Mucosa of rectum (tissue), 2 donors: ENCODE measurements at regions not wholly inside any gene's neighbourhood (a gene's known extent, or its start where the extent isn't known, plus 50 kb on each side); places are given as distances from the start of the nearest gene placed in this dataset.

Source experiments
- H3K27ac ChIP-seq, 2 donors: one replicate each; pipeline ENCODE4 v1.7.0; 2013; ENCODE audit warnings: inconsistent platforms in 2 of 2, low read depth in 2 of 2, low read length in 2 of 2
- H3K27me3 ChIP-seq, 2 donors: one replicate each; pipeline ENCODE4 v1.7.0; 2013; ENCODE audit warnings: low read length in 2 of 2; ENCODE audit not compliant: control insufficient read depth in 2 of 2, insufficient read depth in 2 of 2
- H3K36me3 ChIP-seq, 2 donors: one replicate each; pipeline ENCODE4 v1.7.0; 2013; ENCODE audit warnings: low read length in 2 of 2; ENCODE audit not compliant: control insufficient read depth in 2 of 2, insufficient read depth in 2 of 2
- H3K4me1 ChIP-seq, 2 donors: one replicate each; pipeline ENCODE4 v1.7.0; 2013; ENCODE audit warnings: low read length in 2 of 2, mild to moderate bottlenecking in 1 of 2; ENCODE audit not compliant: control insufficient read depth in 2 of 2, insufficient read depth in 2 of 2
- H3K4me3 ChIP-seq, 2 donors: one replicate each; pipeline ENCODE4 v1.7.0; 2013; ENCODE audit warnings: low read length in 2 of 2
- H3K9ac ChIP-seq, 2 donors: one replicate each; pipeline ENCODE4 v1.7.0; 2013; ENCODE audit warnings: low read length in 2 of 2, low read depth in 1 of 2, mild to moderate bottlenecking in 1 of 2
- H3K9me3 ChIP-seq, 2 donors: one replicate each; pipeline ENCODE4 v1.7.0; 2013; ENCODE audit warnings: low read length in 2 of 2; ENCODE audit not compliant: control insufficient read depth in 2 of 2
- donor health status: healthy.
- donor health status: Normal muscosa, but diverticular disease.

DNA sequence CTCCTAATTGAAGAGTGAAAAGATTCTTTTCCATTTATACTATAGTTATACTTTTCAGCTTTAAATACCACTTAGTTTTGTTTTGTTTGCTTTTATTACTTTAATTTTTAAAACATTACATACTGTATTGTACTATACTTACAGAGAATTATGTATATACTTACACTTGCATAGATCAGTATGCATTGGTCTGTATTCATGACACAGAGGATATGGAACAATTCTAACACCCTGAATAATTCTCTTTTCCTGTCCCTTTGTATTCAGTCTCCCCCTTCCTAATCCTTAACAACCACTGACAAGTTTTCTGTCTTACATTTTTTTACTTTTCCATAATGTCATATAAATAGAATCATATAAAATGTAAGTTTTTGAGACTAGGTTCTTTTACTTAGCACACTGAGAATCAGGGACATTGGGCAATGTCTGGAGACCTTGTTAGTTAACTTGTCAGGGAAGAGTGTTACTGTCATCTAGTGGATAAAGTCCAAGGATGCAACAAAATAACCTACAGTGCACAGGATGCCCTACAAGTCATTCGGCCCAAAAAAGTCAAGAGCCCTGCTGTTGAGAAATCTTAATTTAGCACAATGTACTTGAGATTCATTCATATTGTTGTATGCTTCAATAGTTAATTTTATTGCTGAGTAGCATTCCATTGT is 95.7 kb upstream of the MCTP2 start:
- H3K27me3 ChIP-seq, result peaks cover 0 to 4% of the 10 kb centered on the region in 2 donors
- no peak overlapping the region for H3K4me3 ChIP-seq
- H3K4me1 ChIP-seq, result no peaks in the 10 kb centered on the region
- H3K27ac ChIP-seq, result no peak overlapping the region
- H3K9ac ChIP-seq, result no peak overlapping the region
- H3K9me3 ChIP-seq, result no peaks in the 10 kb centered on the region
- no peaks in the 10 kb centered on the region for H3K36me3 ChIP-seq

DNA sequence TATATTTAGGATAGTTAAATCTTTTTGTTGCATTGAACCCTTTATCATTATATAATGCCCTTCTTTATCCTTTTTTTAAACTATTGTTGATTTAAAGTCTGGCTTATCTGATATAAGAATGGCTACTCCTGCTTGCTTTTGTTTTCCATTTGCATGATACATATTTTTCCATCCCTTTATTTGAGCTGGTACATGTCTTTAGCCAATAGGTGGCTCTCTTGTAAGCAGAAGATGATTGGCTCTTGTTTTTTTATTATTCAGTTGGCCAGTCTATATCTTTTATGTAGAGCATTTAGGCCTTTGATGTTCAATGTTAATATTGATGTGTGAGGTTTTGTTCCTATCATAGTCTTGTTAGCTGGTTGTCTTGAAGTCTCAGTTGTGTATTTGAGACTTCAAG is 99.5 kb upstream of the MCTP2 start:
- no peaks in the 10 kb centered on the region for H3K4me1 ChIP-seq

DNA sequence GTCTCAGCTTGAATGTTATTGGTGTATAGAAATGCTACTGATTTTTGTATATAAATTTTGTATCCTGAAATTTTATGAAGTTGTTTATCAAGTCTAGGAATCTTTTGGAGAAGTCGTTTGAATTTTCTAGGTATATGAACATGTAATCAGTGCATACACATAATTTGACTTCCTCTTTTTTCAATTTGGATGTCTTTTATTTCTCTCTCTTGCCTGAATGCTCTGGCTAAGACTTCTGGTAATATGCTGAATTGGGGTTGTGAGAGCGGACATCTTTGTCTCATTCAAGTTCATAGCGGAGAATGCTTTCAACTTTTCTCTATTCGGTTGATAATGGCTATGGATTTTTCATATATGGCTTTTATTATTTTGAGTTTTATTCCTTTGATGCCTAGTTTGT is 100.9 kb upstream of the MCTP2 start:
- Histone ChIP-seq H3K27ac (no peak overlapping the region), H3K4me3 (no peak overlapping the region), H3K27me3 (peaks cover 0 to 4% of the 10 kb centered on the region in 2 donors), H3K9me3 (no peaks in the 10 kb centered on the region), H3K9ac (no peak overlapping the region), H3K36me3 (no peaks in the 10 kb centered on the region), H3K4me1 (no peaks in the 10 kb centered on the region)

More for the DNA sequence above, 99.5 kb upstream of the MCTP2 start:
- Histone ChIP-seq H3K4me3 (no peak overlapping the region), H3K27ac (no peak overlapping the region), H3K9ac (no peak overlapping the region), H3K36me3 (no peaks in the 10 kb centered on the region), H3K27me3 (peaks cover 0 to 4% of the 10 kb centered on the region in 2 donors), H3K9me3 (no peaks in the 10 kb centered on the region)

DNA sequence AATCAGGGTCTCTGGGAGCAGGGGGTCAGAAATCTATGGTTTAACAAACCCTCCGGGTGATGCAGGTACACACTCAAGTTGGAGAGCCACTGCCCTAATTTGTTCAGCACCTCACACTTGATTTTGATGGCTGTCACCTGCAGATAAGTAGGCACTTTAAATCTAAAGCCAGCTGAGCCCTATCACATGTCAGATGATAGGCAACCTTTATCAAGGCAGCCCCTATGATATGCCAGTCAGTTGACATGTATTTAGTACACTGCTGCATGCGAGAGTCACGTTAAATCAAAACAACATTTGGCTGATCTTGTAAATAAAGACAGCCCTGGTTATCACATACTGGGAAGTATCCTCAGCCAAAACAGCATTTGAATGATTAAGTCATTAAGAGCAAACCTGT is 104.4 kb upstream of the MCTP2 start:
- H3K9ac ChIP-seq, result no peak overlapping the region
- H3K27ac ChIP-seq, result no peak overlapping the region
- no peaks in the 10 kb centered on the region for H3K36me3 ChIP-seq
- no peaks in the 10 kb centered on the region for H3K4me1 ChIP-seq
- no peaks in the 10 kb centered on the region for H3K9me3 ChIP-seq
- H3K27me3 ChIP-seq, result no peaks in the 10 kb centered on the region
- H3K4me3 ChIP-seq, result no peak overlapping the region

DNA sequence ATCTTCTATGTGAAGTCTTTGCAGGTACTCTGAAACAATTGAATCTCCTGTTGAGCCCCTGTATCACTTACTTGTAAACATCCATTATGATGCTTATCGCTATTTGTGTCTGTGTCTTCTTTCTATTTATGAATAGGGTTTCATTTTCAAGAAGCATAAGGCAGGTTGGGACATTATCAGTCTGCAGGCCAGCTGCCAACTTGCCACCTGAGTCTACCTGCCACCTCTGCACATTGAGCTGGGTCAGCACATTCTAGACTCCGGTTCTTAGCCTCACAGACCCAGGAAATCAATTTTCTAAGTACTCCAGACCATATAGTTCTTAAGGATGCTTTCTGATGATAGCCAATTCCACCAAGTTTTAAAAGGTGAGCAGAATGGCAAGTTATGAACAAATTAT is 105.7 kb upstream of the MCTP2 start:
- no peak overlapping the region for H3K27ac ChIP-seq
- H3K9ac ChIP-seq, result no peak overlapping the region
- no peaks in the 10 kb centered on the region for H3K9me3 ChIP-seq
- H3K4me3 ChIP-seq, result no peak overlapping the region
- no peaks in the 10 kb centered on the region for H3K36me3 ChIP-seq
- H3K27me3 ChIP-seq, result no peaks in the 10 kb centered on the region
- no peaks in the 10 kb centered on the region for H3K4me1 ChIP-seq

DNA sequence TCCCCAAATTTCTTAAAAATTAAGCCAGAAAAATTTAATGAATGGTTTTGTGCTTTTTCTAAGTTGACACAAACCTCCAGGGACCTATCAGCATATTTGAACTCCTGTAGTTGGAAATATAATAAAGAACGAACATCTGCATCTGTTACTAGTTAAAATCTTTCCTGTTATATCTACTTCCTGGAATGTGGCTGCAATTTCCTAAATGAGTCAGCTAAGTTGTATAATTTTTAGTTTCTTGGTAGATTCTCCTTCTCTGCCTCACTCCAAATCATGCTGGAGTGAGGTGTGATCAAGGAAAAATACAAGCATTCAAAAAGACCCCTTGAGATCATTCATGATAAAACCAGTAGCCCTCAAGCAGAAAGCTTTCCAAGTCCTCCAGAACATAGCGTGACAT is 106.2 kb upstream of the MCTP2 start:
- Histone ChIP-seq H3K4me3 (no peak overlapping the region), H3K4me1 (no peaks in the 10 kb centered on the region), H3K27me3 (no peaks in the 10 kb centered on the region), H3K27ac (no peak overlapping the region), H3K9me3 (no peaks in the 10 kb centered on the region), H3K36me3 (no peaks in the 10 kb centered on the region), H3K9ac (no peak overlapping the region)

DNA sequence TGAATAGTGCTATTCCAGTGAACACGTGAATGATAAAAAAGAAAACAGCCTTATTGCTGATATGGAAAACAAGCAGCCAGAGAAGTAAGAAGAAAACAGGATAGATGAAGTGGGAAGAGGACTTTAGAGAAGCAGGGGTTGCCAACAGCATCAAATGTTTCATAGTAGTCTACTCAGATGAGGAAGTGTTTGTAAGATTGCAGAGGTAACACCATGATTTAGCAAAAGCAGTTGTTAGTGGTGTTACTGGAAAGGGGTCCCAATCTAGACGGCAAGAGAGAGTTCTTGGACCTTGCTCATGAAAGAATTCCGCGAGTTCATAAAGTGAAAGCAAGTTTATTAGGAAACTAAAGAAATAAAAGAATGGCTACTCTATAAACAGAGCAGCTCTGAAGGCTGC is 108.8 kb upstream of the MCTP2 start:
- no peak overlapping the region for H3K4me3 ChIP-seq
- no peaks in the 10 kb centered on the region for H3K36me3 ChIP-seq
- no peak overlapping the region for H3K27ac ChIP-seq
- H3K4me1 ChIP-seq, result no peaks in the 10 kb centered on the region
- H3K27me3 ChIP-seq, result no peaks in the 10 kb centered on the region
- no peaks in the 10 kb centered on the region for H3K9me3 ChIP-seq
- H3K9ac ChIP-seq, result no peak overlapping the region

DNA sequence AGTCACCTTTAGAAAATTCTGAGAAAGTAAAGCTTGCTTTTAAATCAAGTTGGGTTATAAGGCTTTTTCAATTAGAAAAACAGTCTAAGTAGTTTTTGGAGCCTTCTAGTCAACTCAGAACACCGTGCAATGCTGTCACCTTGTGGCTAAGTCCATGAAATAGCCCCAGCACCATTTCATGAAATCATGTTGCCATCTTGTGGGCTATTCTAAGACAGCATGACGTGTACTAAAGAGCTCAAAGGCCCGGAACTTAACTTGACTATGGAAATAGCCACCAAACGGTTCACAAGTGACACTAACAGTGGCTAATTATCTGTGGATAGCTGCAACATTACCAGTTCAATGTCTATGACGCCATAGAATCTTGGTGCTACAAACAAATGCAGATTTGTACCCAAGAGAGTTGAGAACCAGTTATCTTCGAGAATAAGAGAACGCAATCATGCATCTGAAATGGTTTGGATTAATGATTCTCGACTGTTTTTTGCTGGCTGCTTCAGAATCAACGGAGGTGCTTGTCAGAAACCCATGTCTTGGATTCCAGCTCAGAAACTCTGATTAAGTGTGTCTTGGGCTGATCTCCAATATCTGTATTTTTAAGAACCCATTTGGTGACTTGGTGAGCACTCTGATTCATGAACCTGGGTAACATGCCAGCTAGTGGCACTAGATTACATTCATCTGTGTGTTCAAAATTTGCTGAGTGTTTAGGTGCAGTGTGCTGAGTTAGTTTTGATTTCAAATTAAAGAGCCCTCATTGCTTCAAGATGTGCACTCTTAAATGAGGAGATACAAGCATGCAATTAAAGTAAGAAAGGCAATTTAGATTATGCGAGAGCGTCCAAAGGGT is 111.2 kb upstream of the MCTP2 start:
- Histone ChIP-seq H3K4me1 (no peaks in the 10 kb centered on the region), H3K27me3 (no peaks in the 10 kb centered on the region), H3K36me3 (no peaks in the 10 kb centered on the region), H3K9me3 (no peaks in the 10 kb centered on the region), H3K27ac (no peak overlapping the region), H3K4me3 (no peak overlapping the region), H3K9ac (no peak overlapping the region)

DNA sequence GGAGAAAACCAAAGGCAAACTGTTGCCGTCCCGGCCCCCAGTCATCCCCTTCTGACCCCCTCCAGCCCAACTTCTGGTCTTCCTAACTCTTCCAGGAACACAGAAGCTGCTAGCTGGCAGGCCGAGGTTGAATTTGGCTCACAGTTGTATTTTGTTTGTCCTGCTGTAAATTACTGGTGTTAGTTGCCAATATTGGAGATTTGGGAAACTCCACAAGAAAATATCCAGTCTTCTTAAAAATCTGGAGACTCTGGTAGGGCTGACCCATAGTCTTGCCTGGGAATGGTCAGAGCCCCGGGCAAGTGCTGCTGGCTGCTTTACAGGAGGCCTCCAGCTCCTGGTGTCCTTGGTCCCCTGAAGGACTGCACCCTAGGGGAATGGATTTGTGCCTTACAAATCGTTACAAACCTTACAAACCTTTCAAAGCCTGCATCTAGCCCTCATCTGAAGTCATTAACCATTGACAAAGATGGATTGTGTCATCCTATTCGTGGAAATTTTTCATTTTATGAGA is 112.0 kb upstream of the MCTP2 start:
- Histone ChIP-seq H3K4me1 (no peaks in the 10 kb centered on the region), H3K9me3 (no peaks in the 10 kb centered on the region), H3K27ac (peak overlapping the region in 1 of 2 donors; percentile 20)

DNA sequence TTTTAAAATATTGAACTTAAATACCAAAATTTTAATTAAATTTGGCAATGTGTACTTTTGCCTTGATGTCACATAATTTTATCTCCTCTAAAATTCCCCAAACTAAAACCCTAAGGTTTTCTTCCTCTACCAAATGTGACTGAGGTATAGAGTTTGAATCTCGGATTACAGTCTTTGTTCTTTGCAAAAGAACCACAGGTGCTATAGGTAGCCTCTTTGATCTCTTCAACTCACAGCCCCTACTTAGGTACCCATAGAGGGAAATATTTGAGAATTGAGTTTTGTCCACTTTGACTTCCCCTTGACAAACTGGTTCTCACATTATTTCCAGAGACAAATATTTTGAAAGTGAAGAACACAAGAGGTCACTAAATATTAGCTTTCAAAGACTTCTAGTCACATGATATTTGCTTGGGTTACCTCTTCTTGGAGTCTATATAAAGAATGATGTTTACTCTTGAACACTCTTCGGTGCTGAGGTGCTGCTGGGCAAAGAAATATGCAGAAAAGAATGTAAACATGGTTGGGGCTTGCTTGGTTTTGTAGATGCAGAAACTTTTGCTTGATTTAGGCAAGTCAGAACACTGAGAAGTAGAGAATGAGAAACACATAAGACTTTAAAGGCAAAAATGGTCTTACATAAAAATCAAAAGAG is 120.8 kb upstream of the MCTP2 start:
- Histone ChIP-seq H3K27ac (no peak overlapping the region), H3K4me3 (no peak overlapping the region)

More for the DNA sequence above, 112.0 kb upstream of the MCTP2 start:
- H3K27me3 ChIP-seq, result no peaks in the 10 kb centered on the region
- H3K9ac ChIP-seq, result no peak overlapping the region
- H3K4me3 ChIP-seq, result no peak overlapping the region
- H3K36me3 ChIP-seq, result no peaks in the 10 kb centered on the region

More for the DNA sequence above, 120.8 kb upstream of the MCTP2 start:
- Histone ChIP-seq H3K27me3 (peaks cover 0 to 2% of the 10 kb centered on the region in 2 donors), H3K9me3 (no peaks in the 10 kb centered on the region), H3K9ac (no peak overlapping the region), H3K36me3 (no peaks in the 10 kb centered on the region), H3K4me1 (no peaks in the 10 kb centered on the region)
